ENCODE measurements at regions not wholly inside any gene's neighbourhood (a gene's known extent, or its start where the extent isn't known, plus 50 kb on each side); places are given as distances from the start of the nearest gene placed in this dataset.

DNA sequence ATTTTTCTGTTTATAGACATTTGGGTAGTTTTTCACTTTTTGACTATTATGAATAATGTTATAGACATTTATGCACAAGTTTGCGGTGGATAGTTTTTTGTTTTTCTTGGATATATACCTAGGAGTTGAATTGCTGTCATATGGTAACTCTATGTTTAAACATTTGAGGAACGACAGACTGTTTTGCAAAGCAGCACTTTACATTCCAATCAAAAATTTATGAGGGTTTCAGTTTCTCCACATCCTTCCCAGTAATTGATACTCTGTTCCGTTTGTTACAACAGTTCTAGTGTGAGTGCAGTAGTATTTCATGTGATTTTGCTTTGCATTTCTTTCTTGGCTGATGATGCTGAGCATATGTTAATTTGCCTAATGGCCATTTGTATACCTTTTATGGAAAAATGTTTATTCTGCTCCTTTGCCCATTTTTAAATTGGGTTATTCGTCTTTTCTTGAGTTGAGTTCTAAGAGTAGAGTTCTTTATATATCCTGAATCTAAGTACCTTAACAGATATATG lies 617.3 kb upstream of the LRATD1 start:
- TF ChIP-seq, protein P1, sequence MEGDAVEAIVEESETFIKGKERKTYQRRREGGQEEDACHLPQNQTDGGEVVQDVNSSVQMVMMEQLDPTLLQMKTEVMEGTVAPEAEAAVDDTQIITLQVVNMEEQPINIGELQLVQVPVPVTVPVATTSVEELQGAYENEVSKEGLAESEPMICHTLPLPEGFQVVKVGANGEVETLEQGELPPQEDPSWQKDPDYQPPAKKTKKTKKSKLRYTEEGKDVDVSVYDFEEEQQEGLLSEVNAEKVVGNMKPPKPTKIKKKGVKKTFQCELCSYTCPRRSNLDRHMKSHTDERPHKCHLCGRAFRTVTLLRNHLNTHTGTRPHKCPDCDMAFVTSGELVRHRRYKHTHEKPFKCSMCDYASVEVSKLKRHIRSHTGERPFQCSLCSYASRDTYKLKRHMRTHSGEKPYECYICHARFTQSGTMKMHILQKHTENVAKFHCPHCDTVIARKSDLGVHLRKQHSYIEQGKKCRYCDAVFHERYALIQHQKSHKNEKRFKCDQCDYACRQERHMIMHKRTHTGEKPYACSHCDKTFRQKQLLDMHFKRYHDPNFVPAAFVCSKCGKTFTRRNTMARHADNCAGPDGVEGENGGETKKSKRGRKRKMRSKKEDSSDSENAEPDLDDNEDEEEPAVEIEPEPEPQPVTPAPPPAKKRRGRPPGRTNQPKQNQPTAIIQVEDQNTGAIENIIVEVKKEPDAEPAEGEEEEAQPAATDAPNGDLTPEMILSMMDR (IDR thresholded peaks at IDR 0.05) = no peak
- H3K4me1 ChIP-seq = peaks cover 0 to 6% (median 0%) of the 10 kb centered on the region in 4 donors
- no peak for DNase-seq
- H3K9me3 ChIP-seq = no peaks in the 10 kb centered on the region
- H3K27ac ChIP-seq = no peak overlapping the region
- H3K4me3 ChIP-seq = no peak overlapping the region
- no peaks in the 10 kb centered on the region for H3K36me3 ChIP-seq
- intact Hi-C loops (cut with DNase I; ENCODE audit: low total_unique reads) = no loop called here
- H3K27me3 ChIP-seq = no peaks in the 10 kb centered on the region

DNA sequence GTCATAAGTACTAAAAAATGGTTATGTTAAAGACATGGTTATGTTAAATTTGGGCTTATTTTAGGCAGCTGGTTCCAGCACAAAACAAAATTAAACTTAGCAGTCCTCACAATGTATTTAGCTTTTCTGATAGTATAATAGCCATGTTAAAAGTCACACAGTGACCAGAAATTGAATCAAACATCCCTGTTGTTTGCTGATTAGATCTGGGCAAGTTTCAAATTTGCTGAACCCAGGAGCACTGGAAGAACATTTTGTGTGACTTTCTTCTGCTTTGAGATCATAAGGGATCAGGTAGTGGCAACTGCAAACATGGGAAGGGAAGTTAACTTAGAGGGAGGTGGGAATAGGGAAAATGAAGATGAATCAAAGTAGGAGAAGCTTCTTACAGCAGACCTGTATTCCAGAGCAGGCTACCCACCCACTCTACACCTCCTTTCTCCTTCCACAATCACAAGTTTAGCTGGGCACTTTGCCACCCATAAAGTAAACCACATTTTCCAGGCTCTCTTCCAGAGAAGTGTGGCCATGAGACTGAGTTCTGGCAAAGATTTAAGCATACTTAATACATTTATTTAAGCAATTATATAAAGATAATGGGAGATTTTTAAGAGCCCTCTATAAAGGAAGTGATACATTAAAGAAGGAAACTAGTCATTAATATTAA lies 616.1 kb upstream of the LRATD1 start:
- intact Hi-C loops (cut with DNase I; ENCODE audit: low total_unique reads) = no loop called here
- DNase-seq = no peak
- no peaks in the 10 kb centered on the region for H3K9me3 ChIP-seq
- H3K4me3 ChIP-seq = no peak overlapping the region
- H3K4me1 ChIP-seq = peaks cover 0 to 6% (median 0%) of the 10 kb centered on the region in 4 donors
- TF ChIP-seq, protein P1 (IDR thresholded peaks at IDR 0.05) = no peak
- H3K27me3 ChIP-seq = no peaks in the 10 kb centered on the region
- H3K36me3 ChIP-seq = no peaks in the 10 kb centered on the region
- no peak overlapping the region for H3K27ac ChIP-seq

DNA sequence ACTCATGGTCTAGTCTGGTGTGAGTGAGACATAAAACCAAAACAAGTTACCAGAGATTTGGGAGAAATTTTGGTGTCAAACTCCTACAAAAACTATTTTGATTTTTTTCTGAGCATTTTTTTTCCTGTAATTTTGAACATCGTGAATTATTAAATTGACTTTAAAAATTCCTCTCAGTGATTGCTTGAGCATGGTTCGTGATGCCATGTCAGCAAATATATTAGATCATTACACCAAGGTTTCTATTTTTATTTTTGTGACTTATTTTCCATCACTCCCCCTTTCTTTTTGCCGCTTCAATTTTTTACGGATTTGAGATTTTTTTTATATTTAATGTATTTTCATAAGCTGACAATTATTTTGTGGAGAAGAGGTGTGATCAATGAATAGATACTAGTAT lies 613.9 kb upstream of the LRATD1 start:
- Histone ChIP-seq H3K27me3 (no peaks in the 10 kb centered on the region), H3K36me3 (no peaks in the 10 kb centered on the region)
- TF ChIP-seq, protein P1 (IDR thresholded peaks at IDR 0.05) = no peak

DNA sequence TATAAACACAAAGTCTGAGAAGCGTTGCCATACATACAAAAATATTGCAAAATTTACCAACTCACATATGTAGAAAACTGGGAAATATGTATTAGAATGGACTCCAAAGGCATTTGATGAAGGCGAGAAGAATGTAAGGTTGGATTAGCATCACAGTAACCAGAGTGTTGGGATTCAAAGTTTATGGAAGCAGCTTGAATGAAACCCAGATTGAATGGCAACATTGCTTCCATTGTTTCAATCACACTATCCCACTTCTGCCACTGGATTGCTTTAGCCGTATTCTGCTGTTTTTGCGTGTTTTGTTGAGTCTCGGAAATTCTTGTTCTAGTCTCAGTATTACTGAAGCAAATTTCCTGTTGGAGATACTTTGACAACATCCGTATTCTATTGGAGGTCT lies 609.0 kb upstream of the LRATD1 start:
- Histone ChIP-seq H3K4me1 (no peaks in the 10 kb centered on the region), H3K36me3 (no peaks in the 10 kb centered on the region), H3K27me3 (no peaks in the 10 kb centered on the region), H3K4me3 (no peak overlapping the region), H3K9me3 (no peaks in the 10 kb centered on the region), H3K27ac (no peak overlapping the region)
- TF ChIP-seq, protein P1 (IDR thresholded peaks at IDR 0.05) = no peak
- intact Hi-C loops (cut with DNase I; ENCODE audit: low total_unique reads) = no loop called here
- DNase-seq = no peak

More for the DNA sequence above, 613.9 kb upstream of the LRATD1 start:
- H3K4me1 ChIP-seq = peaks cover 0 to 6% (median 0%) of the 10 kb centered on the region in 4 donors
- no peak overlapping the region for H3K4me3 ChIP-seq
- DNase-seq = no peak
- intact Hi-C loops (cut with DNase I; ENCODE audit: low total_unique reads) = no loop called here
- H3K27ac ChIP-seq = no peak overlapping the region
- no peaks in the 10 kb centered on the region for H3K9me3 ChIP-seq

DNA sequence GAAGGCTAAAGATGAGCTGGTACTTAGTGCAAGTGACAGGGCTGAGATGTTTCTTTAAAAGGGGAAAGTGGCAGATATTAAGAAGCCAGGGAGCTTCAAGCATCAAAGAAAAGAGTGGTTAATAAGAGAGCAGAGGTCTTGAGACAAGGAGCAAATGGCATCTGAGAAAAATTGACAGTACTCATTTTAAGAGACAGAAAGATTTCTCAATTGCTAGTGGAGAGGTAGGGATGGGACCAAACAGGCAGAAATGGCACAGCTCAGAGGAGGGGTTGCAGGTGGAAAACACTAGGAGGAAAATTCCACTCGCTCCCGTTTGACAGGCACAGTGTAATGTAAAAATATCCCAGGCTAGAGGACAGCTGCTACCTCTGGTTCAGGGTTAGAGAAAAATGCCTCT lies 593.4 kb upstream of the LRATD1 start:
- H3K27me3 ChIP-seq = no peaks in the 10 kb centered on the region
- H3K27ac ChIP-seq = no peak overlapping the region
- no peaks in the 10 kb centered on the region for H3K9me3 ChIP-seq
- no peak for DNase-seq
- TF ChIP-seq, protein P1 (IDR thresholded peaks at IDR 0.05) = no peak
- no peaks in the 10 kb centered on the region for H3K4me1 ChIP-seq
- intact Hi-C loops (cut with DNase I; ENCODE audit: low total_unique reads) = no loop called here
- H3K4me3 ChIP-seq = no peak overlapping the region
- H3K36me3 ChIP-seq = no peaks in the 10 kb centered on the region

Data from tibial artery (tissue), 4 donors.